DMS153 (cell line): ENCODE measurements at regions not wholly inside any gene's neighbourhood (a gene's known extent, or its start where the extent isn't known, plus 50 kb on each side); places are given as distances from the start of the nearest gene placed in this dataset.

Experiments
- DNase-seq: peaks from one replicate; lab custom pipeline; 2025; lab: John Stamatoyannopoulos, UW

GRCh38 chr10:129397198-129397974 is 69.7 kb upstream of the MGMT start:
- DNase-seq = no peak

DNA sequence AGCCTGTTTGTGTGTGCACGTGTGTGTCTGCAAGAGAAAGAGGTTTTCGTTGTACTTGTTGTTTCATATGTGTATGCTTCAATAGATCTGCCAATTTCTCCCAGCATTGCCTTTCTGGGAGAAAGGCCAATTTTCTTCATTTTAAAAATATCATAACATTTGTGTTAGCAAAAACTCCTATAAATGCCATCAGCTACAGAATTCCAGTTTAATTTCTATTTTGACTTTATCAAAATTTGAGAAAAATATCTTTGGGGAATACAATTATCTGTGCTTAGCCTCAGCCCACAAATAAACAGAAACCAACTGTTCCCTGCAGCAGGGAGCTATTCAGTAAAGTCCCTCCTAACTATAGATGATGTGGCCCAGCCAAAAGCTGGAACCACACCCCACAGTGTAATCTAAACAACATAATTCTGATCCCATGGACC is 68.3 kb upstream of the MGMT start:
- no peak for DNase-seq

DNA sequence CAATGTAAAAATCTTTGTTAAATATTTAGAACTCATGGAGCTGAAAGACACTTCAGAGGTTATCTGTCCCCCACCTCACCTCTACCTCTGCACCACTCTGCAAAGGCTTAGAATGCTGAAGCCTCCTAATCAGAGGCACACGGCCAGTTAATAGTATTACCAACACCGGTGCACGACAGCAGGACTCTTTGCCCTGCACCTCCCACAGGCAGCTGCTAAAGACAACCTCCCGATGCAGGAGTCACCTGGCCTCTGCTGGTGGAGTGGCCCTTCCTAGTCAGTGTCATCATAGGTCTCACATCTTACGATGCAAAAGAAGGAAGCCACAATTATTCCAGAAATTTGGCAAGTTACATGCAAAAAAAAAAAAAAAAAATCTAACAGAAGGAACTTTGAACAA is 66.6 kb upstream of the MGMT start:
- no peak for DNase-seq

- DNase-seq = no peak
Measured at GRCh38 chr10:129402459-129402858, 64.6 kb upstream of the MGMT start.

DNA sequence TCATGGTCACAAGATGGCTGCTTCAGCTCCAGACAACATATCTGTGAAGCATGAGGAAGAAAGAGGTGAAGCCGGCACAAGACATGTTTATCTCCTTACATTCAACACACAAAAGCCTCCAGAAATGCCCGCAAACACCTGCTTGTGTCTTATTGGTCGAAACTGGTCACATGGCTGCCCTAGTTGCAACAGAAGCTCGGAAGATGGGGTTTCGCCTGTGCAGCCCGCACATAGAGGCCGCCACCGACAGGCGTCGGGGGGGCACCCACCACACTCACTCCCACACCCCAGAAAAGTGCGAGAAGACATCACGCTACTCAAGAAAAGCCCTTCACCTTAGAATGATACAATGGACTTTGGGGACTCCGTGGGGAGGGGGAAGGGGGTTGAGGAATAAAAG is 63.0 kb upstream of the MGMT start:
- no peak for DNase-seq

GRCh38 chr10:129405389-129405788 is 61.7 kb upstream of the MGMT start:
- DNase-seq = no peak

DNA sequence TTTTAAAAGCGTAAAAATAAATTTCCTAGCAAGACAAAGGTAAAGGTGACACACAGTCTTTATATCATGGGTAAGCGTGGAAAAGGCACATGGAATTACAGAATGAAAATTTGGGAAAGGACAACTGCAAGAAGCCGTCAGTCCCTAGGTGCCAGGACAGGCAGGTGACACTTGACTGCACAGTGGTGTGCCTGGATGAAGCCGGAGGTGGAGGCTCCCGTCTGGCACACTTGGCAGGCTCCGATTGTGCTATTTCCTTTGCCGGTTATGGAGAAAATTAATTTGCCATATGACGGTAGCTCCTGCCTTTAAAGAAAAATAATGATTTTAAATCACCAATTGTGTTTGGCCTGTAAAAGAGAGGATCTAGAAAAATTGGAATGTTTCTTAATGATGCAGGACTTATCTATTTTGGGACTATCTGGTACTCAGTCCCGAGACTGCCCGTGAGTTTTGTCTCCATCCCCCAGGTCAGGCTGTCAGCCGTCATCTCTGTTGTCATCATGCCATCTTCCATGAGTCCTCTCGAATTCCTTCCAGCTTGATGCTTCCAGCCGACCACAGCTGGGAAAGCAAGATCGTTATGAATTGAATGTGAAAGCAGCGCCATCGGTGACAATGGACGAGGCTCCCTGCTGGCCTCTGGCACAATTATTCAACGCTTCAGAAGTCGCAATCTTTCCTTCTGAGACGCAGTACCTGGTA is 56.2 kb upstream of the MGMT start:
- DNase-seq = no peak

- no peak for DNase-seq
Measured at GRCh38 chr10:129411393-129411705, 55.7 kb upstream of the MGMT start.

- no peak for DNase-seq
Measured at GRCh38 chr10:129411772-129412171, 55.3 kb upstream of the MGMT start.

DNA sequence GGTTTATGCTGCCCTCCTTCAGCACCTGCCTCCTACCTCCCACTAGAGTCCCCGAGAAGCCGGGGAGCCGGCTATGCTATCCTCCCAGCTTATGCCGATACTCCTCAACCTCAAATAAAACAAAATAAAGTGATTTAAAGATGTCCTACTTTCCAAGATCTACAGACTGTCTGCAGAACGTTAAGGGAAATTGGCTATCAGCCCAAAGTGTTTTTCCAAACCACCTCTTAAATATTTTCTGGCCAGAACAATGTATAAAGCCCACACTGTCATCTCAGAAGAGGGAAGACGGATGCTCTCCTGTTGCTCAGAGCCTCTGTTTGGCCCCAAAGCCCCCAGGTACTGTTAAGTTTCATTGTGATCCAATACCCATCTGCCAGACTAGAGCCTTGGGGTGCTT is 54.0 kb upstream of the MGMT start:
- no peak for DNase-seq

GRCh38 chr10:129415215-129416140 is 51.6 kb upstream of the MGMT start:
- no peak for DNase-seq

DNA sequence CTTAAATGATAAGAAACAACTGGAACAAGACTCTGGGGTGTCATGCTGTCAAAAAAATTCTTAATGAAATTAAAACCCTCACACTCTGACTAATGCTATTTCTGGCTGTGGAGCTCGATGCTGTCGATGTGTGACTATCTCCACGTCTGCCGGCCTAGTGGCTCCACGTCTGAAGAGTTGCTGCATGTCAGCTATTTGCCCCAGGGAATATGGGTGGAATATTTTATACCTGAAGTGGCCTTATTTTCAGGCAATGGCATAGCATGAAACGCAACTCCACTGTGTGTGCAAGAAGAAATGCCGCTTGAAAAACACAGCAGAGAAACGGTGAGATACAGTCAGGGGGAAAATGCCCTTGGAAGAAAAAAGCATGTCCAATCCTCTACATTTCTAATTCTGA is 50.9 kb upstream of the MGMT start:
- DNase-seq = no peak

GRCh38 chr10:129416956-129417765 is 49.9 kb upstream of the MGMT start:
- DNase-seq = no peak
